HG02571 (cell line): ENCODE measurements at regions not wholly inside any gene's neighbourhood (a gene's known extent, or its start where the extent isn't known, plus 50 kb on each side); places are given as distances from the start of the nearest gene placed in this dataset.
"Not testable (repeated sequence)": the region's sequence is repeated elsewhere in the genome, so short reads cannot be mapped to it uniquely, and the experiment has no call there.

Experiments
- ATAC-seq: cut with Tn5 transposase; IDR thresholded peaks from one replicate; pipeline ENCODE4 v1.9.1; 2021; ENCODE audit warnings: mild to moderate bottlenecking, moderate library complexity; ENCODE audit not compliant: unreplicated experiment

- ATAC-seq, result no peak
Measured at GRCh38 chr13:90709319-90709718, 638.2 kb upstream of the MIR17HG start.

DNA sequence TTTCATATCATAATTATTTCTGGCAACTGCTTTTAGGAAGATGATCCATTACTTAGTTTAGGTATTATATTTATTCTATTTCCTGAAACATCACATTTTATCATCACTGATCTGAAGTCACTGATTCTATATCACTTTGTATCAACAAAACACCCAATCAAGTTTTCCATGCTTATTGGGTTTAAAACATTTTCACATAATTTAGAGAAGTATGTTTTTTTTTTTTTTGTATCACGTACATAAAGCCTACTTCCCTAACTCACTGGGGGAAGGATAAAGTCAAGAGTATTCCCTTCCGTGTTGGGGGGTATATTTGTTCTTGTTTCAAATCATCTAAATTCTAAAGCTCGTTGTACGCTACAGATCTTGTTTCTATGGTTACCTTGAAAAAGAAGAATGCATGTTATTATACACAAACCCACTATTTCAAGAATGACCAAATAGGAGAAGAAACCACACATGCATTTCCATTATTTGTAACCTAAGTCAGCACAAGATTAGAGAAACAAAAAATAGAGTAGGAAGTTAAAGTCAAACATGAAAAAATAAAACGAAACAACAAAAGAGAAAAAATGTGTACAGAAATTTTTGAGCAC, 637.2 kb upstream of the MIR17HG start:
- no peak for ATAC-seq

- no peak for ATAC-seq
Measured at GRCh38 chr13:90713441-90714133, 633.9 kb upstream of the MIR17HG start.

- ATAC-seq, result no peak
Measured at GRCh38 chr13:90715485-90715884, 632.0 kb upstream of the MIR17HG start.

- no peak for ATAC-seq
Measured at GRCh38 chr13:90717451-90717936, 630.0 kb upstream of the MIR17HG start.

- no peak for ATAC-seq
Measured at GRCh38 chr13:90719461-90719860, 628.0 kb upstream of the MIR17HG start.

DNA sequence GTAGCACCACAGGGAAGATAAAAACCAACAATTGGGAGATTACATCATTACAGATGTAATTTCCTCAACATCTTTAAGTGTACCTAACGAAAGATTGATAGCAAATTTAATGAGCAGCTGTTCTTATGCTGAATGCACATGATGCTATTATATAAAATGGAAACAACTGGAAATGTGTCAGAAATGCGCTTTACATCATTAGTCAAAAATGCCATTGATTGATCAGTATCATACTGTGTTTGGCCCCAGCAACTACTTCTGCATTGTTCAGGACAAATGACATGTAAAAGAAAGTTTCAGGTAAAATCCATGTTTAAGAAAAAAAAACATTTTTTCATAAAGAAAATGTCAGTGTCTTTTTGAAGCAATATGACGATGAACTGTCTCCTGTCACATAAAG, 625.5 kb upstream of the MIR17HG start:
- no peak for ATAC-seq

GRCh38 chr13:90723381-90723780, 624.1 kb upstream of the MIR17HG start:
- no peak for ATAC-seq

GRCh38 chr13:90726375-90726774, 621.1 kb upstream of the MIR17HG start:
- no peak for ATAC-seq

DNA sequence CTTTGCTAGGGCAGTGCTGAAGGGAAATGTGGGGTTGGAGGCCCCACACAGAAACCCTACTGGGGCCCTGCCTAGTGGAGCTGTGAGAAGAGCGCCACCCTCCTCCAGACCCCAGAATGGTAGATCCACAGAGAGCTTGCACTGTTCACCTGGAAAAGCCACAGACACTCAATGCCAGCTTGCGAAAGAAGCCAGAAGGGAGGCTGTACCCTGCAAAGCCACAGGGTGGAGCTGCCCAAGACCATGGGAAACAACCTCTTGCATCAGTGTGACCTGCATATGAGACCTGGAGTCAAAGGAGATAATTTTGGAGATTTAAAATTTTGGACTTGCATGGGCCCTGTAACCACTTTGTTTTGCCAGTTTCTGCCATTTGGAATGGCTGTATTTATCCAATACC, 615.4 kb upstream of the MIR17HG start:
- no peak for ATAC-seq

- ATAC-seq, result not testable (repeated sequence)
Measured at GRCh38 chr13:90734497-90734896, 613.0 kb upstream of the MIR17HG start.

DNA sequence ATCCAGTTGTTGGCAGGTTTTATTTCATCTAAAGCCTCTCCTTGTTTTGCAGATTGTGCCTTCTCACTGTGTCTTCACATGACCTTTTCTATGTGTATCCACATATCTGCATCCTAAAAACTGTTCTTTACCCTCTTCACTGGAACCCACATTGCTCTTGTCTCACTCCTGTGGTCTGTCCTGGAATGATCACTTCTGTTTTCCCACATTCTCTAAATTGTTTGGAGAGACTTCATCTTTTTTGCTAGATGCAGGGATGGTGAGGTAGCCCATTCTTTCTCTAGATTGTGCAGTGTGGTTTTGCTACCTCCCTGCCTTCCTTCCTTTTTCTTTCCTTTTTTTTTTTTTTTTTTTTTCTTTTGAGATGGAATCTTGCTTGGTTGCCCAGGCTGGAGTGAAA, 608.6 kb upstream of the MIR17HG start:
- no peak for ATAC-seq

GRCh38 chr13:90740099-90740498, 607.4 kb upstream of the MIR17HG start:
- ATAC-seq, result no peak

DNA sequence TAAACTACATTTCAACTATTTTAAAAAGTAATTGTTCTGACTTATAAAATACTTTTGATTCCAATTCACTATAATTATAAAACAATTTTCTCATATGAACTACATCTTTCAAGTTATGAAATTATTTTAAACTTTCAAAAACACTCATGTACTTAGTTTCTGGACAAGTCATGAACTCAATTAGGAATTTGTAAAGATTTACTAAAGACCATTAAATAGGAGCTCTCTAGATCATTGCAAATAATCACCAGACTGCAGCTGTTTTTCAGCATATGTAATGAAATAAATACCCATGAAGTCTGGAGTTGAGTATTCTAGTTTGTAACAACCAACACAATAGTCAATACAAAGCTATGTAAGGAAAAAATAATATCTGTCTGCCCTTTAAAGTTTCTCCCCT, 605.1 kb upstream of the MIR17HG start:
- ATAC-seq, result no peak

GRCh38 chr13:90746230-90746629, 601.3 kb upstream of the MIR17HG start:
- no peak for ATAC-seq

DNA sequence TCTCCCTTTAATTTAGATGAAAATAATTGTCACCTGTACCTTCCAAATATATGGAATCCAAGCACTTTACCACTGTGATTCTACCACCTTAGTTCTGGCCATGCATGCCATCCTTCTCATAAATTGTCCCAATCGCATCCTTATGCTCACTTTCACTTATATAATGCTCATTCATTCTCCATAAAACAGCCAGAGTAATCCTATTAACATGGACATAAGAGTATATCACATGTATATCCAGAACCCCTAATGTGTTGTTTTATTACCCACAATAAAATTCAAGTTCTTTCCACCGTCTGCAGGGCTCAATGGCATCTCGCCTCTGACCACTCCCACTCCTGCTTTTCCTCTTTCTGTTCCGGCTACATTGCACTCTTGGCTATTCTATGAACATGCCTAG, 597.5 kb upstream of the MIR17HG start:
- ATAC-seq, result no peak

DNA sequence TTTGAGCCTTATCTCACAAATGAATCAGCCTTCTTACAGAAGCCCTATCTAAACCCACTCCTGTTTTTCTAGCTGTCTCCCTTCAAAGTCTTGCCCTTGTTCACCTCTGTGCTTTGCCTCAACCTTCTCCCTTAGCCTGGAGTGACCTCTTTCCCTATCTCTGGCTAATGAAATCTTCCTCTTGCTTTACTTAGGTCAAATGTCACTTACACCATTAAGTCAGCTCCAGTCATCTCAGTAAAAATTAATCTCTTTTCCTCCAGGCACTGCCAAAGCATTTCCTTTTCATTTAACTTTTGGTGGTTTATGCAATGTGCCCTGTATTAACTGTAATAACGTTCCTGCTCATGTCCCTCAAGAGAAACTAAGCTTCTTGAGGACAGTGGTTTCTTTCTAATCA, 596.5 kb upstream of the MIR17HG start:
- ATAC-seq, result no peak

DNA sequence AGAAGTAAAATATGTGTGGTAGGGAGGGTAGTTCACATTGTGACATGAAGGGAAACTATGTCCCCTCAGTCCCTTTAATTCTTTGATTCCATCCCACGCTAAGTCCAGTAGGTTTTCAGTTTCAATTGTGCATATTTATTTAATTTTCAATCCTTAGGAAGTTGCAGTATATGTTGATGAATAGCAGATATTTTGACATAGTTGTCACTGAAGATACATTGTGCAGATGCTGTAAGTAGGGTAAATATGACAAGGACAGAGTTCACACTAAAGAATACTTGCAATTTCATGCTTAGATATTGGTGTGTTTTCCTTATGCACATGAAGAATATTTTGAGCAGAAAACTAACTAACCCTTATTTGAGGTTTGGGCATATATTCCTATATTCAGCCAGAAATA, 595.4 kb upstream of the MIR17HG start:
- no peak for ATAC-seq

- ATAC-seq, result no peak
Measured at GRCh38 chr13:90757127-90757680, 590.3 kb upstream of the MIR17HG start.

GRCh38 chr13:90760639-90761038, 586.8 kb upstream of the MIR17HG start:
- no peak for ATAC-seq

GRCh38 chr13:90763476-90764150, 583.9 kb upstream of the MIR17HG start:
- no peak for ATAC-seq

DNA sequence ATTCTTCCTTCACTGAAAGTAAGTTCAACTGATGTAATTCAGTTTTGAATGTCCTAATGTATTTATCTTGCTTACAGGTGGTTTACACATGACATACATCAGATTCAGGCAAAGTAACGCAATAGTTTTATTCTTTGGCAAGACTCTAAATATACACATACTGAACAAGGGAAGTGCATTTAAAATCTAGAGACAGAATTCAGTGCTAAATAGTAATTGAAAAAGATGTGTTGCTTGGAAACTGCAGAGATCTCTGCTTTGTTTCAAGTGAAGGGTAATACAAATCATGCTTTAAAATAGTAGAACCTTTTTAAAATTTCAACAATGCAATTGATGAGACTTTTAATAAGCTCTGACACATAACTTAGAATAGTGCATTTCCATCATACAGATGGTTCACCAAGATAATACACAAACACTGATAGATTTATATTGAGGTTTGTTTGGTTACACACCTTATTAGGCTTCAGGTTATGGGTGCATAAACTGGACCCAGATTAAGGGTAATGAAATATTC, 581.0 kb upstream of the MIR17HG start:
- ATAC-seq, result no peak
